ENCODE measurements at regions not wholly inside any gene's neighbourhood (a gene's known extent, or its start where the extent isn't known, plus 50 kb on each side); places are given as distances from the start of the nearest gene placed in this dataset.
"Not testable (repeated sequence)": the region's sequence is repeated elsewhere in the genome, so short reads cannot be mapped to it uniquely, and the experiment has no call there.

- no peak for DNase-seq (ENCODE audit: low read depth)
- no peak overlapping the region for H3K4me3 ChIP-seq (ENCODE audit: control insufficient read depth, low read depth, low read length)
- TF ChIP-seq CTCF (IDR thresholded peaks at IDR 0.05; ENCODE audit: control insufficient read depth, insufficient read depth, low read depth, low read length, missing control alignments): no peak
These were observed 686.7 kb upstream of the TBX3 start for GRCh38 chr12:115370650-115371049.

- no peak for TF ChIP-seq CTCF (IDR thresholded peaks at IDR 0.05; ENCODE audit: control insufficient read depth, insufficient read depth, low read depth, low read length, missing control alignments)
- H3K4me3 ChIP-seq (ENCODE audit: control insufficient read depth, low read depth, low read length): no peak overlapping the region
- DNase-seq (ENCODE audit: low read depth): no peak
These were observed 686.2 kb upstream of the TBX3 start for GRCh38 chr12:115370207-115370606.

GRCh38 chr12:115366277-115366676, 682.3 kb upstream of the TBX3 start:
- not testable (repeated sequence) for H3K4me3 ChIP-seq (ENCODE audit: control insufficient read depth, low read depth, low read length)

GRCh38 chr12:115365765-115366164, 681.8 kb upstream of the TBX3 start:
- not testable (repeated sequence) for H3K4me3 ChIP-seq (ENCODE audit: control insufficient read depth, low read depth, low read length); DNase-seq (ENCODE audit: low read depth)

More at GRCh38 chr12:115366277-115366676, 682.3 kb upstream of the TBX3 start:
- DNase-seq (ENCODE audit: low read depth): not testable (repeated sequence)

- no peak overlapping the region for H3K4me3 ChIP-seq (ENCODE audit: control insufficient read depth, low read depth, low read length)
- no peak for DNase-seq (ENCODE audit: low read depth)
- TF ChIP-seq CTCF (IDR thresholded peaks at IDR 0.05; ENCODE audit: control insufficient read depth, insufficient read depth, low read depth, low read length, missing control alignments): no peak
These were observed 680.9 kb upstream of the TBX3 start for GRCh38 chr12:115364921-115365320.

- DNase-seq (ENCODE audit: low read depth): no peak
- H3K4me3 ChIP-seq (ENCODE audit: control insufficient read depth, low read depth, low read length): no peak overlapping the region
- TF ChIP-seq CTCF (IDR thresholded peaks at IDR 0.05; ENCODE audit: control insufficient read depth, insufficient read depth, low read depth, low read length, missing control alignments): peak; percentile 33
These were observed 678.5 kb upstream of the TBX3 start for GRCh38 chr12:115362339-115362976.

GRCh38 chr12:115357681-115358080, 673.7 kb upstream of the TBX3 start:
- no peak overlapping the region for H3K4me3 ChIP-seq (ENCODE audit: control insufficient read depth, low read depth, low read length)

More at GRCh38 chr12:115357681-115358080, 673.7 kb upstream of the TBX3 start:
- DNase-seq (ENCODE audit: low read depth): no peak
- no peak for TF ChIP-seq CTCF (IDR thresholded peaks at IDR 0.05; ENCODE audit: control insufficient read depth, insufficient read depth, low read depth, low read length, missing control alignments)
